Epithelial cell of proximal tubule (primary cell): ENCODE measurements at regions not wholly inside any gene's neighbourhood (a gene's known extent, or its start where the extent isn't known, plus 50 kb on each side); places are given as distances from the start of the nearest gene placed in this dataset.

ENCODE experiments used
- DNase-seq: peaks from one replicate; pipeline ENCODE4 v3.0.0-alpha.2; 2011; ENCODE audit warnings: low read depth
- H3K4me3 ChIP-seq: 2 replicates; pipeline ENCODE4 v1.5.1; 2011; ENCODE audit warnings: low read depth, mild to moderate bottlenecking, low read length
- CTCF ChIP-seq: conservative IDR thresholded peaks from 2 replicates; pipeline ENCODE4 v1.5.1; 2012; ENCODE audit warnings: low read depth, mild to moderate bottlenecking, low read length

GRCh38 chr12:93085383-93086287, 156.5 kb upstream of the EEA1 start:
- no peak overlapping the region for H3K4me3 ChIP-seq
- DNase-seq = no peak
- no peak for TF ChIP-seq CTCF

GRCh38 chr12:93086288-93086727, 157.2 kb upstream of the EEA1 start:
- no peak for DNase-seq
- TF ChIP-seq CTCF = no peak
- no peak overlapping the region for H3K4me3 ChIP-seq

DNA sequence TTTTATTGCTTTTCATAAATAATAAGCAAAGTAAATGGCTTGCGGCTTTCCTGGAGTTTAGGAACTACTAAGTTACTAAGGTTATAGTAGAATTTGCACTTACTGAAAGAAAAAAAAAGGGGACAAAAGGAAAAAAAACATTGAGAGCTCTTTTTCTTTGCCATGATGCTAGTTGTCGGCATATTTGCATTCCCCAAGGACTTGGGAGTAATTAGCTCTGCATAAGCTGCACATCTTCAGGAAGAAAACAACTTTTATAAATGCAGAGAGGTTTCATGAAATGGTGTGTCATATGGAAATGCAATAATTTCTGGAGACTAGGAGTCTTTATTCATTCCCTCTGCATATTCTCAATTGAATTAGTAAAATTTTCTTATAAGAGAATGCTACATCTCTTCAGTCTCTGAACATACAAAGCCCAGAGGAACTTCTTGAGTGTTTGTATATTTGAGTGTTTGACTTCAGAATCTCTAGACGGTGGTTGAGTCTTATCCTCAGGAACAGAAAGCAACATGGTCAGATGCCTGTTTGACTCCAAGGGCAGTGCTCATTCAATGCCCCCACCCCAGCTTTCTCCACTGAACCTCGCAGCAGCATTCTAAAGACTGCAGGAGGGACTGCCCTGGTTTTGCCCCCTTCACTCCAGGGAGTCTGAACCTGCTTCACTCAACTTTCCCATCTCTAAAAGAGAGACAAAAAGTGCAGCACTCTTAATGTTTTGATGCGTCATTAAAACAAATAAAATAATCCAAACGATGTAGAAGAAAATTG, 158.9 kb upstream of the EEA1 start:
- no peak for DNase-seq
- no peak for TF ChIP-seq CTCF
- H3K4me3 ChIP-seq = no peak overlapping the region

DNA sequence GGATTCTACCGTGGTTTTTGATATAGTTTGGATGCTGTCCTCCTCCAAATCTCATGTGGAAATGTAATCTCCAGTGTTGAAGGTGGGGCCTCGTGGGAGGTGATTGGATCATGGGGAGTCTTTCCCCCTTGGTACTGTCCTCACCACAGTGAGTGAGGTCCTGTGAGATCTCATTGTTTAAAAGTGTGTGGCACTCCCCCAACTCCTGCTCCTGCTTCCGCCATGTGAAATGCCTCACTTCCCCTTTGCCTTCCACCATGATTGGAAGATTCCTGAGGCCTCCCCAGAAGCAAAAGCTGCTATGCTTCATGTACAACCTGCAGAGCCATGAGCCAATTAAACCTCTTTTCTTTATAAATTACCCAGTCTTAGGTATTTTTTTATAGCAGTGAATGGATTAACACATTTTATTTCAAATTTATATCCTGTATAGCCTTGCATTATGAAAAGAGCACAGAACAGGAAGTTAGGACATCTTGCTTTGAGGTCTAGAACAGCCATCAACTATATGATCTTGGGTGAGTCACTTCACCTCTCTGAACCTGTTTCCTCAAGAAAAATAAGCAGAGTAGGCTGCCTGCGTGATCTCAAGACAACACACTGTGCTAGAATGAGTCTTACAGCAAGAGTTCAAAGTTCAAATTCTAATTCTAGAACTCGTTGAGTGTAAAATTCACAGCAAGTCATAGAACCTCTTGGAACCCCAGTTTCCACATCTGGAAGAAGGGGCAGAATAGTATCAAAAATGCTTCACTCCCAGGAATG, 160.9 kb upstream of the EEA1 start:
- TF ChIP-seq CTCF = no peak
- DNase-seq = peak; percentile 89
- no peak overlapping the region for H3K4me3 ChIP-seq

DNA sequence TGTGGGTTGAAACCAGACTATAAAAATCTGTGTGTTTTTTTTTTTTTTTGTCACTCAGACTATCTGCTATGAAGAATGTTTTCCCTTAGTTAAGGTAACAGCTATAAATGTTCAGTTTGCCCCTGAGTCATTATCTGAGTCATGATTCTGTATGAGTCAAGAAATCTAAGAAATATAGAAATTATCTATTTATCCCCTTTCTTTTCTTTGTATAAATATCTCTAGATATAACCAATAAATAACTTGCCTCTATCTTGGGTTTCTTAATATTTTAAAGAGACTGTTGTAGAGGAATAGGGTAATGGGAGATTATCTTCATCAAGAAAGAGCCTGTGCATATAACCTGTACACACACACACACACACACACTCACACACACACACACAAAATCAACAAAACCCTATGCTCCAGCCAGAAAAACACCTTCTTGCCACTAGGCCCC, 161.7 kb upstream of the EEA1 start:
- no peak overlapping the region for H3K4me3 ChIP-seq
- DNase-seq = peak; percentile 67
- TF ChIP-seq CTCF = no peak

- no peak for DNase-seq
- no peak overlapping the region for H3K4me3 ChIP-seq
- TF ChIP-seq CTCF = no peak
Observed at GRCh38 chr12:93091886-93092648, 163.0 kb upstream of the EEA1 start.
